HG03060 (cell line): ENCODE measurements at regions not wholly inside any gene's neighbourhood (a gene's known extent, or its start where the extent isn't known, plus 50 kb on each side); places are given as distances from the start of the nearest gene placed in this dataset.

Experiments used
- ATAC-seq: cut with Tn5 transposase; IDR thresholded peaks from one replicate; pipeline ENCODE4 v1.9.1; 2021; ENCODE audit warnings: low read depth, moderate number of reproducible peaks; ENCODE audit not compliant: unreplicated experiment

DNA sequence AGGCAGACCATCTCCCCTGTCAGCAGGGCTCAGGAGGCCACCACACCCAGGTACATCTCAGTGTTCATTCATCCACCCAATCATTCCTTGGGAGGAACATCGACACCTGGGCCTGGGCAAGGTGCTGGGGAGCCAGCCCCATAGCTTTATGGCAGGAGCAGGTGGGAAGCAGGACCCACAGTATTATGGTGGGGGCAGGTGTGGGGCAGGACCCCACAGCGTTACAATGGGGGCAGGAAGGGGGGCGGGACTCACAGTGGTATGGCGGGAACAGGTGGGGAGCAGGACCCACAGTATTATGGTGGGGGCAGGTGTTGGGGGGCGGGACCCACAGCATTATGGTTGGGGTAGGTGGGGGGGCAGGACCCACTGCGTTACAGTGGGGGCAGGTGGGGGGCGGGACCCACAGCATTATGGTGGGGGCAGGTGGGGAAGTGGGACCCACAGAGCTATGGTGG, 128.9 kb upstream of the HS6ST1 start:
- ATAC-seq = no peak

GRCh38 chr2:128448331-128449225, 129.9 kb upstream of the HS6ST1 start:
- no peak for ATAC-seq

DNA sequence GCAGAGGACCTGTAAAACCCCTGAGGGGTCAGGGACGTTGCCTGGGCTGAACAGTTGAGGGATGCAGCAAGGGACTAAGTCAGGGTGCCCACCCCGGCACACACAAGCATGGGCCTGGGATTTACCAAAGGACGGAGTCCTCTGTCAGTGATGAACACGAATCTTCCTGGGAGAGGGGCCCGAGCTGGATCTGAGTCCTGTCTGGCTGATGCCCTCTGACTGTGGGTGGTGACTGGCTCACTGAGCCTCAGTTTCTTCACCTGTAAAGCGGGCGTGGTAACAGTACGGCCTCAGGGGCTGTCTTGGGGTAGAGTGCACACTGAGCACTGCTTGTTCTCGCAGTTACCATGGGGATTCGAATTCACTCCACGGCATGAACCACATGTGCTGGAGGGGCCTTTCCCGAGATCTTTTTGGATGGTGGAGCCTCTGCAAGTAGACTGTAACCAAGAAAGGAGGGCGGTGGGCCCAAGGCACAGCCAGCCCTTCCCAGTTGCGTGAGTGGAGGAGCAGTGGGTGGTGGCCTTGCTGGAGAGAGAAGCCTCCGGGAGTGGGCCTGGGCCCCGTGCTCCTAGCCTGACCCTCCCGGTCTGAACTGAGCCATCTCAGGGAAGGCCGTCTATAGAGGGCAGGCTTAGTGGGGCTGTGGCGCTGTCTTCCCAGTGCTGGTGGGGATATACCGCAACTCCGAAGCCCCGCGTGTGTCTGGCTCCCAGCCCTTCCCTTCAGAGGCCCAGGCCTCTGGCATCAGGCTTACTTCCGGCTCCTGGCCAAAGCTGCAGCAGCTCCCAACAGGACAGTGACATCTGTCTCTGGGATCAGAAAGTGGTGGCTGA, 130.8 kb upstream of the HS6ST1 start:
- ATAC-seq = no peak

- ATAC-seq = no peak
Measured at GRCh38 chr2:128450211-128451024, 131.8 kb upstream of the HS6ST1 start.

DNA sequence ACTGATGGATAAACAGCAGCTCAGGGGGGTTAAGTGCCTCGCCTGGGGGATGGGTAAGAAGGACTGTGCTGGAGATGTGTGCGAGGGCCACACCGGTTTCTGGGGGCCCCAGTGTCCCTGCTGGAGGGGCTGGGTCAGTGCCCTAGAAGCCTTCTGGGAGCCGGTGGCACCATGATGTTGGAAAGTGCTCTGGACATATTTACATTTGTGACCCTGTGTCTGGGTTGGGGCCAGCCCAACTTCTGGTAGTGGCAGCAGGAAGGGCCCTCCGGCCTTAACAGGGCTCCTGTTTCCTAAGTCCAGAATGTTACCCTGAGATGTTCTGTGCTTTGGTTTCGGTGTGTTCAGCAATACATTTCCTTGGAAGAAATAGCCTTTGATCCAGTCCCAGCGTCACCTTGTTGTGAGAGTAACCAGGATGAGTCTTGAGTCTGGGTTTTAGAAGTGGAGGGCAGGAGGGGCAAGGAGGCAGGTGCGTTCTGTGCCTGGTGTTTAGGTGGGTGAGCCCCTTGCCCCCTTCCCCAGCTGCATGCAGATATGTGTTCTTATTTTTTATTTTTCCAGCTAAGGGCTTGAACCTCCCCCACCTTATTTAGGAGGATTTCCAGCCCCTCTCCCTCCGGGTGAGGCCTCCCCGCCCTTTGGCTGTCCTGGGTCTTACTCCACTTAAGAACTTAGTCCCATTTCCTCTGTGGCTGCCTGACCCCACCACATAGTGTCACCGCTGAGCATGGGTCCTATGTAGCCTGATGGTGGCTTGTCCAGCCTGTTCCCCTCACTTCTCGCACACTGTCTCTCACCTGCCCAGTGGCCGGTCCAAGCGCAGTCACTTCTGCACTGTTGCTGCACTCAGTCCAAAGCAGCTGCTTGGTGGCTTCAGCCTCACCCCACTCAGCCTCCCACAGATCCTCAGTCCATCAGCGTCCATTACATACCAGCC, 132.7 kb upstream of the HS6ST1 start:
- ATAC-seq = no peak

DNA sequence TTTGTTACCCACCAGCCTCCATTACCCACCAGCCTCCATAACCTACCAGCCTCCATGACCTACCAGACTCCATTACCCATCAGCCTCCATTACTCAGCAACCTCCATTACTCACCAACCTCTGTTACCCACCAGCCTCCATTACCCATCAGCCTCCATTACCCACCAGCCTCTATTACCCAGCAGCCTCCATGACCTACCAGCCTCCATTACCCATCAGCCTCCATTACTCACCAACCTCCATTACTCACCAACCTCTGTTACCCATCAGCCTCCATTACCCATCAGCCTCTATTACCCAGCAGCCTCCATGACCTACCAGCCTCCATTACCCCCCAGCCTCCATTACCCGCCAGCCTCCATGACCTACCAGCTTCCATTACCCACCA, 133.3 kb upstream of the HS6ST1 start:
- no peak for ATAC-seq

DNA sequence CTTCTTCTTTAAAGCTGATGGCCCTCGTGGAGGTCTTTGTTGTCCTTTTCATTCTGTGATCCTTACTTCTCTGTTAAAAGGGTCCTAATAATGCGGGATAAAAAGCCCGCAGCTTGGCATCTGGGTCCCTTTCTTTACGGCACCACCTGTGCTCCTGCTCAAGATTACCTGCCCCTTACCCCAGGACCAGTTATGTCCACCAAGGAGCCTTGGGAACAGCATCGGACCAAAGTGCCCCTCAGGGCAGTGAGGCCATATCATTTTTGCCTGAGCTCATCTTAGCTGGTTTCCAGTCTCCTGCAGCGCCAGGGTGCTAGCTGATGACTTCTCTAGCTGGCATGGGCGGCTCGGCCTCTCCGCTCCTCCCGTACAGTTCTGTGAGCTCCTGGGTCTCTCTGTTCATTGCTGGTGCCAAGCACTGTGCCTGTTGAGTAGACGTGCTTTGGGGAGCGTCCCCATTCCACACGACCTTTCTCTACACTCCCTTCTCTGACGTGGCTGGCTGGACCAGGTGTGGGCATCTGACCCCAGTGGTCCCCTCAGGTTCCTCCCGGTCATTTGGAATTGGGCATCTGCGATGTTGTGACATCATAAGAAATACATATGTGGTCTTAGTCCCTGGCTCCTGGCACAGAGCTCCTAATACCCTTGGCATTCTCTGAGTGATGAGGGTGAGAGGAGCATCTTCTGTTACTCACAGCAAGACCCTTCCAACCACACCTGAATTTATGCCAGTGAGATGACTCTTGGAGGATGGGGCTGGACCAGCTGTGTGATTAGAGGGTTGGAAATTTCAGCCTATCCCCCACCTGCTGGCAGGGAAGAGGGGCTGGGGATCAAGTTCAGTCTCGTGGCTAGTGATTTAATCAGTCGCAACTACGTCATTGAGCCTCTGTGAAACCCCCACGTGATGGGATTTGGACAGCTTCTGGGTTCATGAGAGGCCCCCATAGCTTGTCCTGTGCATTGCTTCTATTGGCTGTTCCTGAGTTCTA, 134.2 kb upstream of the HS6ST1 start:
- ATAC-seq = no peak

- no peak for ATAC-seq
Measured at GRCh38 chr2:128454980-128455720, 136.5 kb upstream of the HS6ST1 start.

GRCh38 chr2:128455721-128456050, 137.0 kb upstream of the HS6ST1 start:
- no peak for ATAC-seq

DNA sequence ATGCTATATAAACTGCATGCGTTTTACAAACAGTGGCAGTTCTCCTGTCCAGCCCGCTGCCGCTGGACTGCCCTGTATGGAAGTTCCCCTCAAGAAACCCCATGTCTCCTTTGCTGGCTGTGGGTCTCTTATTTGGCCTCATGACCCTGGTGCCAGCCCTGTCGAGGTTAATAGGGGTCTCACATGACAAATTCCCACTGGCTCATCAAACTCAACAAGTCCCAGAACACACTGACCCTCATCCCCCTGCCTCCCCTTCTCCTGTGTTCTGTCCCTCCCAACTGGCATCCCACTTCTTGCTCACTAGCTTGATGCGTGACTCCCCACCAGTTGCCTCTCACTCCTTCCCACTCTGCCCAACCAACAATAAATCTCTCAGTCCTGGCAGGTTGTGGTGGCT, 137.6 kb upstream of the HS6ST1 start:
- no peak for ATAC-seq

- no peak for ATAC-seq
Measured at GRCh38 chr2:128457006-128457604, 138.4 kb upstream of the HS6ST1 start.

DNA sequence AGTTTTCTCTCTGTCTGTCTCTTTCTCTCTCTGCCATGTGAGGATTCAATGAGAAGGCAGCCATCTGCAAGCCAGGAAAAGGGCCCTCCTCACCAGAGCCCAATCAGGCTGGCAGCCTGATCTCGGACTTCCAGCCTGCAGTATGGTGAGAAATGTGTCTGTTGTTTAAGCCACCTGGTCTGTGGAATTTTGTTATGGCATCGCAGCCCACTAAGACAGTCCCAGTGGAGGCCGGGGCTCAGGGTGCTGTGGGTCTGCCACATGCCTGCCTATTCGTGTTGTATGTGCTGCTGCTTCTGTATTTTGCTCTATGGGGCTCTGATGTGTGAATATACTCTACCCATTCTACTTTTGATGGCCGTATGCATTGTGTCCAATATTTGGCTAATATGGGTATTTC, 139.0 kb upstream of the HS6ST1 start:
- ATAC-seq = no peak

DNA sequence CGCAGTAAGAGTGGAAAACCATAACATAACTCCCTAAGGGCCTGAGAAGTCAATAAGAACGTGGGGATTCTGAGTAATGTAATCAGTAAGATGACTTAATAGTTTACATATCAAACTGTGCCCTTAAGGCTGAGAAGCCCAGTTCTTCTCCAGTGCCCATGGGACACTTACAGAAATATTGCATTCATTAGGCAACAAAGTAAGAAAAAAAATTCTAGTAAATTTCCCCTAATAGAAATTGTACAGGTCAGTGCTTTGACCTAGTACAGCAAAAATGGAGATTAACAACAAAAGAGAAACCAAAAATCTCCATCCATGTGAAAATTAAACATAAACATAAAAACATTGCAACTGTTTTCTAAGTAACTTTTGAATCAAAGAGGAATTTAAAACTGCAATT, 139.8 kb upstream of the HS6ST1 start:
- no peak for ATAC-seq

- no peak for ATAC-seq
Measured at GRCh38 chr2:128464456-128464855, 145.8 kb upstream of the HS6ST1 start.

DNA sequence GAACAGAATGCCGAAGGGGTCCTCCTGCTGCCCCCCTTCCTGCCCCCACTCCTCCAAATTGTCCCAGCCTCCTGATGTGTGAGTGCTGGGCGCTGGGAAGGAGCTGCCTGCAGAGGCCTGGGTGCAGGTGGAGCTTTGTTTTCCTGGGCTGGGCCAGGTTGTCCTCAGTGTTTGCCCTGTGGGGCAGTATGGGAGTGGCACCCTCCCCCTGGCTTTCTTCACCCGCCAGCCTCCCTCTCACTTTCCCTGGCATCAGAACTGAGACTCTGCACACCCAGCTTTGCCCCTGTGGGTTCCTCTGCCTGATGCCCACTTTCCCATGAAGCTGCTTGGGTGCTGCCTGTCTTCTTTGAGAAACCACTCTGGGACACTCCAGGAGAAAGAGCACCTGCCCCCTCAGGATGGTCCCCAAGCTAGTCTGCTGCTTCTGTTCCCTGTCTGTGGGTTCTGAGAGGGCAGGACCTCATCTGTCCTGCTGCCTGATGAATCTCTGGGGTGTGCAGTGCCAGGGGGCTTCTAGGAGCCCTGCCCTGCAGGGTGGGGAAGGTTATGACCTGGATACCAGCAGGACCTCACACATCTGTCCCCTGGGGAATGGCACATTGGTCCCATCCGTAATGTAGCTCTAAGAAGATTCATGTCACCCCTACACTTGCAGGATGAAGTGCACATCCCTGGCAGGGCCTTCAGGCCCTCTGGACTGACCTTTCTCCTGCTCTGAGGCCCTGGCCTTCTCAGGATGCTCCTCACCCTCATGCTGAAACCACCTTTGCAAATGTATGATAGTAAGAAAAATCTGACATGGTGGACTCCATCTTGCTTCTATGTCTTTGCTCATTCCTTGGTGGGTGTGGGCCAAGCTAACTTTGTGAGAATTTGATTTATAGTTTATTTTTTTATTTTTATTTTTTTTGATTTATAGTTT, 146.8 kb upstream of the HS6ST1 start:
- no peak for ATAC-seq

DNA sequence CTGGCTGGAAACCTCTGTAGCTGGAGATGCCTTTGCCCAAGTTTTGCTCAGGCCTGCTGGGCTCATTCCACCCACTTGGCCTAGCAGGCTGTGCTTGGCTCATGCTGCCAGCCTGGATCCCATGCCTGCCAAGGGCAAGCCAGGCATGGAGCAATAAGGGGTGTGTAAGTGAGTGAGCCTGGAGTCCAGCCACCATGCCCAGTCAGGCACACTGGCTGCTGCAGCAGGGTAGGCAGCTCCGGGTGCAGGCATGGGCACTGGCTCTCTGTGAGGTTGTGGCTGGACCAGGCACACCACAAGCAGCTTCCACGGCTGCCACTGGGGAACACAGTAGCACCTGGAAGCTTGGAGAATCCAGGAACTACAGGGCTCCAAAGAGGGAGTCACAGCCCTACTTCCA, 147.7 kb upstream of the HS6ST1 start:
- ATAC-seq = no peak

DNA sequence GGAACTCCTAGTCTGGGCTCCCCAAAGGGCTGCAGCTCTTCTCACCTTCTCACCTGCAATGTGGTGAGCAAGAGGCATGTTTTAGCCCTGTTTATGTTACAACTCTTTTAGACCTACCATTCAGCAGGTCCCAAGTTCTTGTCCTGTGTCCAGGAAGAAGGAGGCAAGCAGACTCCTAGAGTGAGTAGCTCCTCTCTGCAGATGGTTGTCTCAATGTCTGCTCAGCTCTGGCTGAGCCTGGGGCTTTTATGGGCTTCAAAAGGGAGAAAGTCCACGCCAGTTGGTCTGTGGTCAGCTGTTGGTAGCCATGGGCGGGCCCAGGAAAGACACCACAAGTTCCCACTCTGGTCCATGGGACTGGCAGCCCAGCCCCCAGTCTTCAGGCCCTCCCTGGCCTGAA, 148.1 kb upstream of the HS6ST1 start:
- ATAC-seq = no peak
